GM12878 (cell line): ENCODE measurements at regions not wholly inside any gene's neighbourhood (a gene's known extent, or its start where the extent isn't known, plus 50 kb on each side); places are given as distances from the start of the nearest gene placed in this dataset.

Experiments
- ATAC-seq: fragments of 200-7000 bp; cut with Tn5 transposase; 3 replicates; pipeline ENCODE4 v1.9.1; 2020; ENCODE audit warnings: mild to moderate bottlenecking, moderate library complexity
- BruUV-seq: library from RNA; stranded (reverse); fragments of 400-500 nt; replicated peaks from 2 replicates; lab custom pipeline; 2021; lab: Mats Ljungman, UMichigan
- CTCF ChIA-PET: fragments of 300-600 bp; sonication (Branson Sonifier 250); formaldehyde crosslinking; extraction: SDS; loops from one replicate; lab custom pipeline; 2021; ENCODE audit warnings: inconsistent platforms; lab: Yijun Ruan, JAX
- POLR2A ChIA-PET: fragments of 350-600 bp; formaldehyde crosslinking; extraction: SDS; loops from one replicate; lab custom pipeline; 2021; ENCODE audit warnings: inconsistent platforms; lab: Charles Lee
- RAD21 ChIA-PET: fragments of 300-600 bp; sonication (Branson Sonifier 250); formaldehyde crosslinking; loops from one replicate; lab custom pipeline; 2023; ENCODE audit warnings: antibody characterized with exemption; ENCODE audit not compliant: unreplicated experiment; lab: Charles Lee
- SMC1A ChIA-PET: fragments of 300-600 bp; sonication (Branson Sonifier 250); formaldehyde crosslinking; loops from one replicate; lab custom pipeline; 2023; ENCODE audit not compliant: unreplicated experiment, uncharacterized antibody; lab: Charles Lee
- DNase-seq: peaks from one replicate; pipeline ENCODE4 v3.0.0-alpha.2; 2011; ENCODE audit warnings: low read depth, low spot score
- FAIRE-seq: peaks from 3 replicates; lab custom pipeline; 2011; peaks lifted over from hg19 to GRCh38; lab: Jason Lieb, UNC
- H2AFZ ChIP-seq: 2 replicates; pipeline ENCODE4 v1.6.0; 2011; ENCODE audit warnings: low read depth, low read length, control low read depth; ENCODE audit not compliant: control insufficient read depth
- H3K27ac ChIP-seq: 2 replicates; pipeline ENCODE4 v1.5.1; 2011; ENCODE audit warnings: control low read depth; ENCODE audit not compliant: control insufficient read depth, insufficient read depth
- H3K27me3 ChIP-seq, 2 experiments: replicated peaks in 1 of 2; 2 replicates each; pipeline versions ENCODE4 v1.6.0 to v1.6.1; 2011; ENCODE audit warnings: low read length in 1 of 2; ENCODE audit not compliant: control insufficient read depth in 2 of 2, insufficient read depth in 2 of 2
- H3K36me3 ChIP-seq, 2 experiments: 2 replicates each; pipeline ENCODE4 v1.5.1; 2011; ENCODE audit warnings: low read length in 1 of 2; ENCODE audit not compliant: control insufficient read depth in 2 of 2, insufficient read depth in 2 of 2
- H3K4me1 ChIP-seq: 2 replicates; pipeline ENCODE4 v1.6.1; 2011; ENCODE audit warnings: mild to moderate bottlenecking, low read length, moderate library complexity, mixed read lengths; ENCODE audit not compliant: control insufficient read depth, insufficient read depth
- H3K4me2 ChIP-seq: 2 replicates; pipeline ENCODE4 v1.6.0; 2011; ENCODE audit warnings: control low read depth; ENCODE audit not compliant: control insufficient read depth, insufficient read depth
- H3K4me3 ChIP-seq: fragments of 200-600 bp; sonication (generic); 2 replicates; pipeline ENCODE4 v1.5.1; 2016
- H3K79me2 ChIP-seq: 2 replicates; pipeline ENCODE4 v1.6.0; 2011; ENCODE audit warnings: low read length; ENCODE audit not compliant: control insufficient read depth, insufficient read depth
- H3K9ac ChIP-seq: 2 replicates; pipeline ENCODE4 v1.8.0; 2011; ENCODE audit warnings: low read length, control low read depth, mixed read lengths; ENCODE audit not compliant: control insufficient read depth, insufficient read depth
- H3K9me3 ChIP-seq: replicated peaks from 3 replicates; pipeline ENCODE4 v1.5.1; 2011; ENCODE audit warnings: mild to moderate bottlenecking, low read length; ENCODE audit not compliant: control insufficient read depth, insufficient read depth
- H4K20me1 ChIP-seq: 2 replicates; pipeline ENCODE4 v1.6.0; 2011; ENCODE audit not compliant: control insufficient read depth, insufficient read depth
- ATF7 ChIP-seq: fragments of 450-650 bp; IDR thresholded peaks from 2 replicates; pipeline ENCODE4 v1.6.1; 2016; ENCODE audit warnings: low read depth, mild to moderate bottlenecking
- BHLHE40 ChIP-seq, 2 experiments: fragments of 450-650 bp in 1 of 2; IDR thresholded peaks; 2 replicates each; pipeline ENCODE4 v1.6.1; 2011 to 2017; ENCODE audit warnings: low read depth in 2 of 2, borderline replicate concordance in 1 of 2, improper control_type of control experiment in 1 of 2, low read length in 1 of 2, mild to moderate bottlenecking in 1 of 2
- CTCF ChIP-seq, 3 experiments: IDR thresholded peaks in 2 of 3; conservative IDR thresholded peaks in 1 of 3; 2 replicates each; pipeline ENCODE4 v1.5.1; 2011; ENCODE audit warnings: low read depth in 3 of 3, low read length in 3 of 3, mild to moderate bottlenecking in 3 of 3, control low read depth in 2 of 3, moderate library complexity in 2 of 3, inconsistent platforms in 1 of 3, mixed read lengths in 1 of 3; ENCODE audit not compliant: control insufficient read depth in 2 of 3, insufficient read depth in 1 of 3; ENCODE audit errors: extremely low read depth in 1 of 3
- FOXM1 ChIP-seq: IDR thresholded peaks from 2 replicates; pipeline ENCODE4 v1.6.1; 2012; ENCODE audit warnings: low read depth, mild to moderate bottlenecking, inconsistent platforms, low read length, moderate library complexity
- HDAC6 ChIP-seq: fragments of 200-600 bp; sonication (generic); IDR thresholded peaks from one replicate; pipeline ENCODE4 v1.8.0; 2017; ENCODE audit warnings: antibody characterized with exemption; ENCODE audit not compliant: unreplicated experiment
- HDGF ChIP-seq: fragments of 450-650 bp; IDR thresholded peaks from 2 replicates; pipeline ENCODE4 v1.6.1; 2016; ENCODE audit warnings: antibody characterized with exemption
- NFYB ChIP-seq: IDR thresholded peaks from 2 replicates; pipeline ENCODE4 v1.6.1; 2011; ENCODE audit warnings: low read depth, mild to moderate bottlenecking, low read length, improper control_type of control experiment, moderate library complexity; ENCODE audit not compliant: insufficient read depth
- NR2C1 ChIP-seq: fragments of 450-650 bp; IDR thresholded peaks from 2 replicates; pipeline ENCODE4 v1.6.1; 2017; ENCODE audit warnings: antibody characterized with exemption, mild to moderate bottlenecking, moderate library complexity
- NR2F1 ChIP-seq: fragments of 450-650 bp; conservative IDR thresholded peaks from 2 replicates; pipeline ENCODE4 v1.6.1; 2017; ENCODE audit warnings: mild to moderate bottlenecking
- RAD21 ChIP-seq: IDR thresholded peaks from 2 replicates; pipeline ENCODE4 v1.6.1; 2011; ENCODE audit warnings: mild to moderate bottlenecking, low read depth, low read length, moderate library complexity; ENCODE audit not compliant: insufficient read depth
- RBBP5 ChIP-seq: fragments of 200-600 bp; sonication (generic); conservative IDR thresholded peaks from 2 replicates; pipeline ENCODE4 v1.6.1; 2016
- RCOR1 ChIP-seq: conservative IDR thresholded peaks from 2 replicates; pipeline ENCODE4 v1.6.1; 2012; ENCODE audit warnings: low read depth, low read length, improper control_type of control experiment
- RELA ChIP-seq: fragments of 450-650 bp; IDR thresholded peaks from 2 replicates; pipeline ENCODE4 v1.8.0; 2014; ENCODE audit warnings: borderline replicate concordance; ENCODE audit not compliant: partially characterized antibody
- RELB ChIP-seq: fragments of 450-650 bp; IDR thresholded peaks from 2 replicates; pipeline ENCODE4 v1.6.1; 2017; ENCODE audit warnings: low read depth, mild to moderate bottlenecking, moderate library complexity
- SMARCA5 ChIP-seq: fragments of 450-650 bp; IDR thresholded peaks from 2 replicates; pipeline ENCODE4 v1.6.1; 2017; ENCODE audit warnings: mild to moderate bottlenecking
- ZBTB40 ChIP-seq: fragments of 450-650 bp; IDR thresholded peaks from 2 replicates; pipeline ENCODE4 v1.6.1; 2016; ENCODE audit warnings: mild to moderate bottlenecking, moderate library complexity, borderline replicate concordance
- WGBS: methylation state at CpG from one replicate; pipeline ENCODE4 v1.1.6; 2016; ENCODE audit warnings: low lambda C conversion rate; ENCODE audit not compliant: insufficient replicate concordance, insufficient coverage; ENCODE audit errors: missing lambda C conversion rate; 5-methylcytosine and 5-hydroxymethylcytosine counted together
- in situ Hi-C: fragments of 300-500 bp; cut with MboI; formaldehyde crosslinking; loops from 9 replicates; pipeline ENCODE4 v1.14.3; 2018; ENCODE audit warnings: mixed read lengths
- intact Hi-C: fragments of 100-400 bp; cut with micrococcal nuclease; formaldehyde crosslinking; loops from one replicate; pipeline ENCODE4 v1.14.2; 2022; ENCODE audit not compliant: unreplicated experiment

DNA sequence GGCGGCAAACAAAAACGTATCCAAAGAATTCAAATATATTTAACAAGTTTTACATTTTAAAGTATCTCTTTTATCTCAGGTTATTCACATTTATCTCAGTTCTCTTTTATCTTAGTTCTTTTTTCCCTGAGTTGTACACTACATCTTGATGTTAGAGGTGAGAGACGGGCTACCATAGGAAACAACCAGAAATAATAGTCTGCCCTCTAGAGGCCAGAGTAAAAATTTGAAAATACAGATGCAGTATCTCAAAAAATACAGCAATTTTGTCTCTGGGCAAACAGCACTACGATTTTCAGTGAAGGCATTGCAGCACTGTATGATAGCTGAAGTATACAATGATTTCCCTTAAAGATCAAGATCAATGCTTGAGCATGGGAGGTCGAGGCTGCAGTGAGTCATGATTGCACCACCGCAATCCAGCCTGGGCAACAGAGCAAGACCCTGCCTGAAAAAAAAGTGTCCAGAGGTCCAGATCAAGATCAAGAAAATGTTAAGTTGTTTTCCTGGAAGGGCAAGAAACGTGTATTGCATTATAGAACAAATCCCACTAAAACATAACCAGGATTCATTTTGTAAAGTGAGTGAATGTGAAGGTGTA lies 82.6 kb upstream of the ATP11B start:
- Histone ChIP-seq H3K27ac (no peak overlapping the region), H3K9ac (no peak overlapping the region), H3K79me2 (no peaks in the 10 kb centered on the region), H3K27me3 (no peaks in the 10 kb centered on the region), H3K9me3 (no peaks in the 10 kb centered on the region), H3K4me3 (no peak overlapping the region), H3K4me2 (no peak overlapping the region), H2AFZ (no peak overlapping the region), H3K4me1 (peaks cover 15% of the 10 kb centered on the region), H3K36me3 (no peaks in the 10 kb centered on the region), H4K20me1 (no peaks in the 10 kb centered on the region)
- no TSS peak for BruUV-seq
- 31% methylated on average over 7 of the region's 7 CpGs for WGBS
- ChIA-PET POLR2A (no interaction called here), SMC1A (interaction anchor here (0.6 to 2.5 kb wide), 5 partner anchors 12 to 407 kb away, joined by 3 to 7 read pairs (median 5); no protein-coding TSS in a partner anchor), CTCF (interaction anchor here (0.7 to 8.1 kb wide), 32 partner anchors 10 to 1010 kb away, joined by 3 to 195 read pairs (median 4); no protein-coding TSS in a partner anchor), RAD21 (interaction anchor here (1.0 kb wide), 1 partner anchor 113 kb away, joined by 3 read pairs; no protein-coding TSS in a partner anchor)
- FAIRE-seq (no peak), DNase-seq (no peak), ATAC-seq (peak; percentile 75)
- in situ Hi-C loops (loop anchor here (5.0 kb wide), 2 partner anchors 127 to 682 kb away; no protein-coding TSS in a partner anchor), intact Hi-C loops (loop anchor here (5.0 to 10.0 kb wide), 2 partner anchors 334 to 407 kb away; no protein-coding TSS in a partner anchor)
- TF ChIP-seq FOXM1: no peak
- TF ChIP-seq RELA: no peak
- TF ChIP-seq BHLHE40 (IDR thresholded peaks at IDR 0.05; ENCODE audit: borderline replicate concordance in 1 of 2, low read depth in 2 of 2, low read length in 1 of 2): no peak
- TF ChIP-seq CTCF (IDR thresholded peaks at IDR 0.05 in 2 of 3, conservative IDR thresholded peaks at IDR 0.05 in 1 of 3; ENCODE audit: control insufficient read depth in 2 of 3, extremely low read depth in 1 of 3, insufficient read depth in 1 of 3, low read depth in 3 of 3, low read length in 3 of 3): peak; percentile 51 to 66 (median 53); a peak in 5 of 6 replicates
- TF ChIP-seq NR2C1: no peak
- TF ChIP-seq ATF7: no peak
- peak; percentile 30; the same call in 1 of the 2 replicates for TF ChIP-seq RAD21
- no peak for TF ChIP-seq RCOR1
- TF ChIP-seq HDAC6: no peak
- no peak for TF ChIP-seq NFYB
- TF ChIP-seq HDGF: no peak
- TF ChIP-seq RBBP5: no peak
- no peak for TF ChIP-seq ZBTB40
- 0 out of 2 replicates have a peak, but pooled peaks have one; percentile 21 for TF ChIP-seq SMARCA5
- no peak for TF ChIP-seq NR2F1
- no peak for TF ChIP-seq RELB
